ENCODE measurements at regions not wholly inside any gene's neighbourhood (a gene's known extent, or its start where the extent isn't known, plus 50 kb on each side); places are given as distances from the start of the nearest gene placed in this dataset.

- TF ChIP-seq CTCF (IDR thresholded peaks at IDR 0.05) = no peak
- TF ChIP-seq POLR2A (IDR thresholded peaks at IDR 0.05) = no peak
These were observed 414.0 kb upstream of the TRIB2 start for GRCh38 chr2:12302691-12303090.
